NT2/D1 (cell line): ENCODE measurements at regions not wholly inside any gene's neighbourhood (a gene's known extent, or its start where the extent isn't known, plus 50 kb on each side); places are given as distances from the start of the nearest gene placed in this dataset.

Experiments
- DNase-seq: peaks from one replicate; pipeline ENCODE4 v3.0.0-alpha.2; 2011; ENCODE audit warnings: low read depth, low spot score
- H3K27me3 ChIP-seq: 2 replicates; pipeline ENCODE4 v1.6.0; 2011; ENCODE audit warnings: mild to moderate bottlenecking; ENCODE audit not compliant: insufficient read length, insufficient read depth
- H3K36me3 ChIP-seq: 2 replicates; pipeline ENCODE4 v1.6.1; 2011; ENCODE audit warnings: mild to moderate bottlenecking, low read length, mixed read lengths; ENCODE audit not compliant: insufficient read depth, insufficient read length
- H3K4me1 ChIP-seq: 2 replicates; pipeline ENCODE4 v1.5.1; 2011; ENCODE audit not compliant: insufficient read depth, insufficient read length
- H3K4me3 ChIP-seq: 2 replicates; pipeline ENCODE4 v1.5.1; 2011; ENCODE audit warnings: low read depth; ENCODE audit not compliant: insufficient read length
- H3K9ac ChIP-seq: 2 replicates; pipeline ENCODE4 v1.6.0; 2011; ENCODE audit warnings: low read depth; ENCODE audit not compliant: insufficient read length
- H3K9me3 ChIP-seq: 2 replicates; pipeline ENCODE4 v1.5.1; 2011; ENCODE audit warnings: mild to moderate bottlenecking, low read length; ENCODE audit not compliant: insufficient read depth
- SUZ12 ChIP-seq: IDR thresholded peaks from 2 replicates; pipeline ENCODE4 v1.6.1; 2011; ENCODE audit not compliant: insufficient read length, insufficient read depth; ENCODE audit errors: extremely low read depth
- YY1 ChIP-seq: IDR thresholded peaks from 2 replicates; pipeline ENCODE4 v1.6.1; 2011; ENCODE audit not compliant: insufficient read length, insufficient read depth
- ZNF274 ChIP-seq: IDR thresholded peaks from 2 replicates; pipeline ENCODE4 v1.6.1; 2011; ENCODE audit warnings: mild to moderate bottlenecking, low read depth, low read length

DNA sequence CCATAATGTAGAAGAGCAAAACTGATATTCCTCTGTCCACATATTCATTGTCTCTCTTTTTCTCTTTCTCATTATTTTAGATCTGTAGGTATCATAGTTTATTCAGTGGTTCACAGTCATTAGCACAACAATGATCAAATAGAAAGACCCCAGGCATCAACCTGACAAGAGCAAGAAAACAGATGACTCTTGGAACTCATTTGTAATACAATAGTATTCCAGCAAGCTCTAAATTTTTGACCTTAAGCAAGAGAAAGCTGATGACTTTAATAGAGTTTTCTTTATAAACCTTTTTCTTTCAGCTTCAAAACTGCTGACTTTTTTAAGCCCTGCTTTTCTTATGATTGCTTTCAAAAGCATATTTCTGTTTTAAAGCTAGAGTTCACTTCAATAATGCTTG, 507.5 kb upstream of the SORCS1 start:
- DNase-seq = peak; percentile 15

DNA sequence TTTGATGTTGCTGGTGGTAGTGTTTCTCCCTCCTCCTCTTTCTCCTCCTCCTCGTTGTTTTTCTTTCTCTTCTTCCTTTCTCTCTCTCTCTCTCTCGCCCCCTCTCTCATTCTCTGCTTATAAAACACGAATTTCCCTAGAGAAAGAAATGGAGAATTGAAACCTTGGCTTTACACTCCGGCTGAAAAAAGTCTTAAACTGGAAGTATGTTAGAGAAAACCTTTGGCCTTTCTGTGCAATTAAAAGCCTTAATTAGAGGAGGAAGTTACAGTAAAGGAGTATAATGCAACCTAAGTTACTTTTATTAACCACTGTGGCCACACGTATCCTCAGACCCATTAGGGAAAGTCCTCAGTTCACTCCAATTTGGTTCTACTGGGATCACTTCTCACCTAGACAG, 501.7 kb upstream of the SORCS1 start:
- no peak for DNase-seq
- TF ChIP-seq SUZ12 (no peak), ZNF274 (no peak), YY1 (no peak)
- Histone ChIP-seq H3K9me3 (peaks cover 5% of the 10 kb centered on the region), H3K4me1 (no peaks in the 10 kb centered on the region), H3K4me3 (no peak overlapping the region), H3K9ac (no peak overlapping the region), H3K36me3 (no peaks in the 10 kb centered on the region), H3K27me3 (no peaks in the 10 kb centered on the region)

More for the DNA sequence above, 507.5 kb upstream of the SORCS1 start:
- Histone ChIP-seq H3K9me3 (no peaks in the 10 kb centered on the region), H3K9ac (no peak overlapping the region), H3K4me1 (peaks cover 4% of the 10 kb centered on the region), H3K27me3 (no peaks in the 10 kb centered on the region), H3K4me3 (no peak overlapping the region), H3K36me3 (no peaks in the 10 kb centered on the region)
- no peak for TF ChIP-seq SUZ12
- TF ChIP-seq YY1 = no peak
- no peak for TF ChIP-seq ZNF274

DNA sequence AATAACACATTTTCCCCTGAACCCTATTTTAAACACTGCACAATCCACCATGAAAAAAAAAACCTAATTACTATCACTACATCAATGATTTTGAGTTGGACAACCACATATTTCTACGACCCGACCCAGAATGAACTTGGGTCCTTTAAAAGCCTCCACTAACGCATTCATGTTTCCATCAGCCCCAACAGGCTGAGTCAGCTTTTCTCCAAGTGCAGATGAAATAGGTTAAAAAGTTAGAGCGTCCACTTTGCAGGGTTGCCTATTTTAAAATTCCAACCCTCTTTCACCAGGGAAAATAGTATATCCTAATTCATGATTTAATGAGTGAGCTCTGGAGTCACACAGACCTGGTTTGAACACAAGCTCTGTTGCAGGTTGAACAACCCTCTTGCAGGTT, 501.0 kb upstream of the SORCS1 start:
- H3K9ac ChIP-seq = no peak overlapping the region
- no peaks in the 10 kb centered on the region for H3K27me3 ChIP-seq
- TF ChIP-seq SUZ12 = no peak
- no peak for TF ChIP-seq ZNF274
- TF ChIP-seq YY1 = no peak
- H3K4me1 ChIP-seq = no peaks in the 10 kb centered on the region
- DNase-seq = no peak
- peaks cover 5% of the 10 kb centered on the region for H3K9me3 ChIP-seq
- H3K36me3 ChIP-seq = no peaks in the 10 kb centered on the region
- H3K4me3 ChIP-seq = no peak overlapping the region

DNA sequence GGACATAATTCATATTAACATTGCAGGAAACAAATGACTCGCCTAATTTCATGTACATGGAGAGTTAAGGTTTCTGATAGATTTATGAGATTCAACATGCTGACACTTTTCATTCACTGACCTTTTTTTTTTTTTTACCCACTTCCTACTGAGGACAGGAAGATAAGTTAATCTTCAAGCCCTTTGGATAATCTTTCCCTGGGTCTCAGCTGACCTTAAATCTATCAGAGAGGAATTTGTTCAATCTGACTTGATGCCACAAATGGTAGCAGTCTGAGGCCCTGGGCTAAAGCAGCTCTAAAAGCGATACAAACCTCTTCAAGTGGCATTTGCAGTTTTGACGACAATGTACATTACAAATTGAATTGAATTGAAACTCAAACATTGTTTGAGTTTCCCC, 493.3 kb upstream of the SORCS1 start:
- no peaks in the 10 kb centered on the region for H3K27me3 ChIP-seq
- H3K9me3 ChIP-seq = peaks cover 4% of the 10 kb centered on the region
- H3K9ac ChIP-seq = no peak overlapping the region
- no peaks in the 10 kb centered on the region for H3K4me1 ChIP-seq
- H3K4me3 ChIP-seq = no peak overlapping the region
- TF ChIP-seq YY1 (no peak), ZNF274 (no peak), SUZ12 (no peak)
- H3K36me3 ChIP-seq = no peaks in the 10 kb centered on the region
- DNase-seq = no peak

DNA sequence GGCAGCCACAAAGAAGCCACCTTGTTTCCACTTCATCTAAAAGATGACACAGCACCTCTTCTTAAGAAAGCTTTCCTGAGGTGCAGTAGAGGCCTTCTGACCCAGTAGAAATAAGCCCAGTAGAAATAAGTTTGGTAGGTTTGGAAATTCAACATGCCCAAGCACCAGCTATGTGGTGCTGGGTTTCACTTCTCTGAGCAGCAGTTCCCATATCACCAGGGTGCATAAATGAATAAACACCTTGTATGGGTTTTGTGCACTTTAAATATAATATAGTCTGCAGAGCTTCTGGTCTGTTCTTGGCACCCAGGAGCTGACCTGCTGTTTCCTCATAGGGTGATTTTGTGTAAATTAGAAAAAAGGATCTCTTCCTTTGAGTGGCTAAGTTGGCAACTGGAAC, 492.4 kb upstream of the SORCS1 start:
- H3K27me3 ChIP-seq = no peaks in the 10 kb centered on the region
- H3K36me3 ChIP-seq = no peaks in the 10 kb centered on the region
- H3K4me1 ChIP-seq = no peaks in the 10 kb centered on the region
- H3K9me3 ChIP-seq = no peaks in the 10 kb centered on the region; the same call in 1 of the 2 replicates
- H3K9ac ChIP-seq = no peak overlapping the region
- no peak for DNase-seq
- no peak overlapping the region for H3K4me3 ChIP-seq
- TF ChIP-seq YY1 (no peak), SUZ12 (no peak), ZNF274 (no peak)

DNA sequence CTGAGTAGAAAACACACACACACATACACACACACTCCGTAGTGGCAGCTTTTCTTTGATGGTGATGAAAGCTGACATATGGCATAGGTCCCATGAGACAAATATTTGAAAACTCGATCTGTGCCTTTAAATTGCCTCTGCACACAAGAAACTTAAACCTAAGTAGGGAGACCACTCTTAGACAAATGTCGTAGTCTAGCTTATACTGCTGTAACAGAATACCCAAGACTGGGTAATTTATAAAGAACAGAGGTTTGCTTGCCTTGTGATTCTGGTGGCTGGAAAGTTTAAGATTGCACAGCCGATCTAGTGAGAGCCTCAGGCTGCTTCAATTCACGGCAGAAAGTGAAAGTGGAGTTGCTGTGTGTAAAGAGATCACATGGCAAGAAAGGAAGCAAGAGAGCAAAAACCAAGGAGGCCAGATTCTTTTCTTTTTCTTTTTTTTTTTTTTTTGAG, 489.4 kb upstream of the SORCS1 start:
- H3K9me3 ChIP-seq = no peaks in the 10 kb centered on the region
- no peaks in the 10 kb centered on the region for H3K27me3 ChIP-seq
- no peaks in the 10 kb centered on the region for H3K36me3 ChIP-seq
- no peak for TF ChIP-seq ZNF274
- TF ChIP-seq YY1 = no peak
- no peak for TF ChIP-seq SUZ12
- no peak for DNase-seq
- H3K4me3 ChIP-seq = no peak overlapping the region
- H3K4me1 ChIP-seq = no peaks in the 10 kb centered on the region
- H3K9ac ChIP-seq = no peak overlapping the region

DNA sequence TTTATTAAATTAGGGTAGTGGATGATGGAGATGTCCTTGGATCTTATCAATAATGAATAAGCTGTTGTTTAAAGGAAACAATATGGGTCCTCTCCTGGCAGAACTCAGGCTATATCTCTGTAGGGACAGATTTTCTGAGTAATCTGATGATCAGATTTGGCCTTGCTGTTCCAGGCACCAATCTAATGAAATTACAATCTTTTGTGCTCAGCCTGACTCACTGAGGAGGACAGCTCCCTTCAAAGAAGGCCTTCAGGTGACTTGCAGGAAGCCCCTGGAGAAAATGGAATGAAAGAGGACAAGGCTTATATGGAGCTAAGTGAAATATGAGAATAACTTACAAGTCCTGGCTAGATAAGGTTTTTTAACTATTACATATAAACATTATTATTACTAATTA, 486.4 kb upstream of the SORCS1 start:
- DNase-seq = no peak
- no peaks in the 10 kb centered on the region for H3K4me1 ChIP-seq
- no peaks in the 10 kb centered on the region for H3K9me3 ChIP-seq
- no peaks in the 10 kb centered on the region for H3K27me3 ChIP-seq
- H3K4me3 ChIP-seq = no peak overlapping the region
- TF ChIP-seq YY1 (no peak), SUZ12 (no peak), ZNF274 (no peak)
- H3K9ac ChIP-seq = no peak overlapping the region
- H3K36me3 ChIP-seq = no peaks in the 10 kb centered on the region

DNA sequence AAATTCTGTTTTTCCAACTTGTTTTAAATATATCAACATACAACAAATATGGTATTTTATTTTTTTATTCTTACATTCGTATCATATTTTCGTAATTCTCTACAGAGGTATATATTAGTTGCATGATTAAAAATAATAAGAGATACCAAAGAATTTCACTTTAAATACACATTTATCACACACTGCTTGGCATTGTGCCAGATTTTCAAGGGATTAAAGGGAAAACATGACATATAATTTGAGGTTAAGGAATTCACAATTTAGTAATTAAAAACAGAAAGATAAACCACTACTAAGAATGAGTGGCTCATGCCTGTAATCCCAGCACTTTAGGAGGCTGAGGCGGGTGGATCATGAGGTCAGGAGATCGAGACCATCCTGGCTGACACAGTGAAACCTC, 484.7 kb upstream of the SORCS1 start:
- Histone ChIP-seq H3K27me3 (no peaks in the 10 kb centered on the region), H3K36me3 (no peaks in the 10 kb centered on the region), H3K9me3 (no peaks in the 10 kb centered on the region), H3K4me1 (no peaks in the 10 kb centered on the region), H3K9ac (no peak overlapping the region), H3K4me3 (no peak overlapping the region)
- no peak for DNase-seq
- no peak for TF ChIP-seq YY1
- TF ChIP-seq ZNF274 = no peak
- no peak for TF ChIP-seq SUZ12
